Myocyte (in vitro differentiated cells): ENCODE measurements at regions not wholly inside any gene's neighbourhood (a gene's known extent, or its start where the extent isn't known, plus 50 kb on each side); places are given as distances from the start of the nearest gene placed in this dataset.
A peak's percentile ranks its signal among the peaks of the same experiment; 100 is the strongest.

Source experiments
- DNase-seq: peaks from one replicate; pipeline ENCODE4 v3.0.0-alpha.2; 2012; ENCODE audit warnings: low read depth

- DNase-seq = no peak
These were observed 108.5 kb upstream of the NHSL1 start for GRCh38 chr6:138607478-138608433.

GRCh38 chr6:138608896-138609295 is 109.6 kb upstream of the NHSL1 start:
- no peak for DNase-seq

- no peak for DNase-seq
These were observed 110.6 kb upstream of the NHSL1 start for GRCh38 chr6:138609801-138610430.

GRCh38 chr6:138610816-138611215 is 111.5 kb upstream of the NHSL1 start:
- DNase-seq = no peak

GRCh38 chr6:138614151-138614550 is 114.9 kb upstream of the NHSL1 start:
- DNase-seq = no peak

GRCh38 chr6:138618168-138618567 is 118.9 kb upstream of the NHSL1 start:
- no peak for DNase-seq

GRCh38 chr6:138620630-138621029 is 121.3 kb upstream of the NHSL1 start:
- DNase-seq = no peak

GRCh38 chr6:138622967-138623366 is 123.7 kb upstream of the NHSL1 start:
- DNase-seq = no peak

- no peak for DNase-seq
These were observed 132.3 kb upstream of the NHSL1 start for GRCh38 chr6:138631566-138631965.

GRCh38 chr6:138637822-138638221 is 135.7 kb upstream of the CCDC28A start:
- no peak for DNase-seq

GRCh38 chr6:138638604-138639003 is 135.0 kb upstream of the CCDC28A start:
- DNase-seq = no peak

- no peak for DNase-seq
These were observed 133.5 kb upstream of the CCDC28A start for GRCh38 chr6:138640028-138640427.

GRCh38 chr6:138643210-138643609 is 130.4 kb upstream of the CCDC28A start:
- no peak for DNase-seq

GRCh38 chr6:138645976-138646640 is 127.5 kb upstream of the CCDC28A start:
- no peak for DNase-seq

- peak; percentile 35 for DNase-seq
These were observed 126.6 kb upstream of the CCDC28A start for GRCh38 chr6:138647006-138647405.

- no peak for DNase-seq
These were observed 125.4 kb upstream of the CCDC28A start for GRCh38 chr6:138648127-138648526.

GRCh38 chr6:138651491-138651890 is 122.1 kb upstream of the CCDC28A start:
- no peak for DNase-seq

- DNase-seq = no peak
These were observed 120.7 kb upstream of the CCDC28A start for GRCh38 chr6:138652824-138653223.

GRCh38 chr6:138653435-138653834 is 120.1 kb upstream of the CCDC28A start:
- no peak for DNase-seq

GRCh38 chr6:138654715-138655634 is 118.6 kb upstream of the CCDC28A start:
- DNase-seq = peak; percentile 34

GRCh38 chr6:138655828-138656227 is 117.7 kb upstream of the CCDC28A start:
- no peak for DNase-seq
